DMS 273 treated with DMSO at 0.1 percent for 48 hours (cell line): ENCODE measurements at regions not wholly inside any gene's neighbourhood (a gene's known extent, or its start where the extent isn't known, plus 50 kb on each side); places are given as distances from the start of the nearest gene placed in this dataset.
"Not testable (repeated sequence)": the region's sequence is repeated elsewhere in the genome, so short reads cannot be mapped to it uniquely, and the experiment has no call there.

Source experiments
- DNase-seq: peaks from one replicate; lab custom pipeline; 2025; lab: John Stamatoyannopoulos, UW

- DNase-seq: peak; percentile 81
Observed at GRCh38 chr13:76289558-76289957, 596.6 kb downstream of the KCTD12 start.

GRCh38 chr13:76286178-76286577 is 600.0 kb downstream of the KCTD12 start:
- DNase-seq: no peak

- no peak for DNase-seq
Observed at GRCh38 chr13:76285463-76285862, 600.7 kb downstream of the KCTD12 start.

GRCh38 chr13:76279766-76280165 is 606.4 kb downstream of the KCTD12 start:
- not testable (repeated sequence) for DNase-seq

- no peak for DNase-seq
Observed at GRCh38 chr13:76271728-76272232, 614.4 kb downstream of the KCTD12 start.

GRCh38 chr13:76268307-76268706 is 617.9 kb downstream of the KCTD12 start:
- DNase-seq: not testable (repeated sequence)

- DNase-seq: no peak
Observed at GRCh38 chr13:76267216-76267615, 619.0 kb downstream of the KCTD12 start.

- DNase-seq: no peak
Observed at GRCh38 chr13:76266561-76266960, 619.6 kb downstream of the KCTD12 start.

- DNase-seq: no peak
Observed at GRCh38 chr13:76250211-76250610, 614.1 kb downstream of the LMO7 start.

- no peak for DNase-seq
Observed at GRCh38 chr13:76245920-76246319, 609.8 kb downstream of the LMO7 start.

GRCh38 chr13:76245211-76245610 is 609.1 kb downstream of the LMO7 start:
- no peak for DNase-seq

GRCh38 chr13:76243120-76243519 is 607.0 kb downstream of the LMO7 start:
- DNase-seq: not testable (repeated sequence)

- DNase-seq: no peak
Observed at GRCh38 chr13:76239031-76239680, 603.0 kb downstream of the LMO7 start.

- DNase-seq: no peak
Observed at GRCh38 chr13:76231522-76232167, 595.5 kb downstream of the LMO7 start.

- DNase-seq: no peak
Observed at GRCh38 chr13:76229281-76229680, 593.2 kb downstream of the LMO7 start.

- DNase-seq: no peak
Observed at GRCh38 chr13:76226941-76227340, 590.8 kb downstream of the LMO7 start.

GRCh38 chr13:76225815-76226489 is 589.8 kb downstream of the LMO7 start:
- no peak for DNase-seq

GRCh38 chr13:76223999-76224398 is 587.9 kb downstream of the LMO7 start:
- no peak for DNase-seq

- DNase-seq: no peak
Observed at GRCh38 chr13:76223565-76223964, 587.4 kb downstream of the LMO7 start.

GRCh38 chr13:76222511-76222910 is 586.4 kb downstream of the LMO7 start:
- no peak for DNase-seq

GRCh38 chr13:76216729-76217128 is 580.6 kb downstream of the LMO7 start:
- DNase-seq: no peak

- DNase-seq: no peak
Observed at GRCh38 chr13:76214001-76214400, 577.9 kb downstream of the LMO7 start.

GRCh38 chr13:76213423-76213904 is 577.3 kb downstream of the LMO7 start:
- DNase-seq: no peak
